A549 (cell line): ENCODE measurements at regions not wholly inside any gene's neighbourhood (a gene's known extent, or its start where the extent isn't known, plus 50 kb on each side); places are given as distances from the start of the nearest gene placed in this dataset.

ENCODE experiments used
- ATAC-seq, 2 experiments: fragments of 200-7000 bp in 1 of 2; fragments of >200 bp in 1 of 2; cut with Nextera tagmentation in 1 of 2; cut with Tn5 transposase in 1 of 2; 3 replicates each; pipeline versions ENCODE4 v1.8.0 to v1.9.1; 2018 to 2020; ENCODE audit warnings: mild to moderate bottlenecking in 1 of 2, moderate library complexity in 1 of 2
- CTCF ChIA-PET: fragments of 300-600 bp; sonication (Branson Sonifier 250); formaldehyde crosslinking; extraction: SDS; loops from one replicate; lab custom pipeline; 2021; ENCODE audit warnings: antibody characterized with exemption, inconsistent platforms; lab: Yijun Ruan, JAX
- POLR2A ChIA-PET: fragments of 350-600 bp; formaldehyde crosslinking; extraction: SDS; loops from one replicate; lab custom pipeline; 2021; ENCODE audit warnings: antibody characterized with exemption, inconsistent platforms; lab: Yijun Ruan, JAX
- DNase-seq, 2 experiments: peaks; one replicate each; pipeline versions ENCODE4 v3.0.0 to v3.0.0-alpha.2; 2011 to 2016; ENCODE audit warnings: low read depth in 1 of 2, low spot score in 1 of 2
- FAIRE-seq: peaks from 2 replicates; lab custom pipeline; 2011; peaks lifted over from hg19 to GRCh38; lab: Jason Lieb, UNC
- H3K27ac ChIP-seq, 2 experiments: fragments of >200 bp; sonication (Bioruptor Twin); formaldehyde crosslinking; 3 replicates each; pipeline ENCODE4 v1.5.1; 2016 to 2017
- H3K4me1 ChIP-seq: fragments of >200 bp; sonication (Bioruptor Twin); formaldehyde crosslinking; 3 replicates; pipeline ENCODE4 v1.6.1; 2016
- H3K4me2 ChIP-seq: fragments of >200 bp; sonication (Bioruptor Twin); formaldehyde crosslinking; 3 replicates; pipeline ENCODE4 v1.6.1; 2016
- H3K4me3 ChIP-seq: fragments of >200 bp; sonication (Bioruptor Twin); formaldehyde crosslinking; 3 replicates; pipeline ENCODE4 v1.5.1; 2016
- H3K9me3 ChIP-seq: fragments of >200 bp; sonication (Bioruptor Twin); formaldehyde crosslinking; 3 replicates; pipeline ENCODE4 v1.6.1; 2016
- ATOH8 ChIP-seq: fragments of 250-450 bp; sonication (Bioruptor Pico); IDR thresholded peaks from 2 replicates; pipeline ENCODE4 v1.5.0; 2020; ENCODE audit warnings: low read depth, mild to moderate bottlenecking, moderate library complexity
- CBX8 ChIP-seq: fragments of 200-600 bp; sonication (generic); IDR thresholded peaks from 2 replicates; pipeline ENCODE4 v1.6.1; 2016
- E2F6 ChIP-seq: IDR thresholded peaks from 2 replicates; pipeline ENCODE4 v1.6.1; 2012; ENCODE audit warnings: low read depth, borderline replicate concordance
- EHF ChIP-seq: fragments of 250-450 bp; sonication (Bioruptor Pico); IDR thresholded peaks from 2 replicates; pipeline ENCODE4 v1.5.0; 2020; ENCODE audit warnings: mild to moderate bottlenecking
- EHMT2 ChIP-seq: fragments of 200-600 bp; sonication (generic); IDR thresholded peaks from 2 replicates; pipeline ENCODE4 v1.6.1; 2016; ENCODE audit warnings: antibody characterized with exemption, low read depth, mild to moderate bottlenecking, moderate library complexity
- ELK1 ChIP-seq: fragments of 150-350 bp; IDR thresholded peaks from 2 replicates; pipeline ENCODE4 v1.6.1; 2014; ENCODE audit warnings: low read depth, mild to moderate bottlenecking, low read length
- FOXS1 ChIP-seq: fragments of 250-450 bp; sonication (Bioruptor Pico); IDR thresholded peaks from 2 replicates; pipeline ENCODE4 v1.5.0; 2020; ENCODE audit warnings: mild to moderate bottlenecking, moderate library complexity
- HOXA7 ChIP-seq: fragments of 250-450 bp; sonication (Bioruptor Pico); IDR thresholded peaks from 2 replicates; pipeline ENCODE4 v1.5.0; 2020; ENCODE audit warnings: mild to moderate bottlenecking, moderate library complexity
- HOXB13 ChIP-seq: fragments of 250-450 bp; sonication (Bioruptor Pico); IDR thresholded peaks from 2 replicates; pipeline ENCODE4 v1.5.0; 2020; ENCODE audit warnings: low read depth, mild to moderate bottlenecking, moderate library complexity
- KDM5A ChIP-seq: fragments of 200-600 bp; sonication (generic); IDR thresholded peaks from 2 replicates; pipeline ENCODE4 v1.6.1; 2016; ENCODE audit warnings: antibody characterized with exemption, mild to moderate bottlenecking
- NPAS2 ChIP-seq: fragments of 250-450 bp; sonication (Bioruptor Pico); IDR thresholded peaks from 2 replicates; pipeline ENCODE4 v1.8.0; 2022; ENCODE audit warnings: mild to moderate bottlenecking, moderate library complexity, borderline replicate concordance
- NR3C1 ChIP-seq: fragments of >200 bp; sonication (Bioruptor Twin); formaldehyde crosslinking; IDR thresholded peaks from 3 replicates; pipeline ENCODE4 v1.6.1; 2017
- RAD21 ChIP-seq, 2 experiments: fragments of >200 bp in 1 of 2; sonication (Bioruptor Twin) in 1 of 2; formaldehyde crosslinking in 1 of 2; IDR thresholded peaks in 1 of 2; conservative IDR thresholded peaks in 1 of 2; 2 replicates in 1 of 2; 3 replicates in 1 of 2; pipeline ENCODE4 v1.6.1; 2012 to 2018; ENCODE audit warnings: inconsistent platforms in 1 of 2
- RARB ChIP-seq: fragments of 250-450 bp; sonication (Bioruptor Pico); IDR thresholded peaks from 2 replicates; pipeline ENCODE4 v1.8.0; 2021; ENCODE audit warnings: mild to moderate bottlenecking, moderate library complexity
- RCOR1 ChIP-seq: fragments of 150-350 bp; IDR thresholded peaks from 2 replicates; pipeline ENCODE4 v1.6.1; 2014; ENCODE audit warnings: antibody characterized with exemption, low read length, low read depth
- REST ChIP-seq: fragments of 200-600 bp; sonication (generic); IDR thresholded peaks from 2 replicates; pipeline ENCODE4 v1.6.1; 2016; ENCODE audit warnings: antibody characterized with exemption, mild to moderate bottlenecking, moderate library complexity
- SREBF2 ChIP-seq: fragments of 450-650 bp; IDR thresholded peaks from 2 replicates; pipeline ENCODE4 v1.6.1; 2014; ENCODE audit warnings: mild to moderate bottlenecking, moderate library complexity
- TFCP2L1 ChIP-seq: fragments of 250-450 bp; sonication (Bioruptor Pico); IDR thresholded peaks from 2 replicates; pipeline ENCODE4 v1.5.0; 2021; ENCODE audit warnings: mild to moderate bottlenecking
- USF2 ChIP-seq: fragments of 450-650 bp; IDR thresholded peaks from 2 replicates; pipeline ENCODE4 v1.6.1; 2014; ENCODE audit warnings: antibody characterized with exemption
- ZFP36 ChIP-seq: fragments of 450-650 bp; IDR thresholded peaks from 2 replicates; pipeline ENCODE4 v1.6.1; 2014; ENCODE audit warnings: borderline replicate concordance; ENCODE audit not compliant: partially characterized antibody
- ZNF302 ChIP-seq: fragments of 250-450 bp; sonication (Bioruptor Pico); IDR thresholded peaks from 2 replicates; pipeline ENCODE4 v1.9.0; 2021; ENCODE audit warnings: inconsistent platforms, mild to moderate bottlenecking, moderate library complexity
- ZSCAN20 ChIP-seq: fragments of 250-450 bp; sonication (Bioruptor Pico); IDR thresholded peaks from 2 replicates; pipeline ENCODE4 v1.8.0; 2022; ENCODE audit warnings: mild to moderate bottlenecking, moderate library complexity
- WGBS: methylation state at CpG from one replicate; pipeline ENCODE4 v1.1.6; 2017; ENCODE audit errors: missing lambda C conversion rate; 5-methylcytosine and 5-hydroxymethylcytosine counted together

GRCh38 chr1:79188337-79188736 lies 181.8 kb upstream of the ADGRL4 start:
- POLR2A ChIA-PET, result no interaction called here
- 24% methylated on average over 2 of the region's 2 CpGs for WGBS
- no peak overlapping the region for H3K27ac ChIP-seq

GRCh38 chr1:79186260-79186659 lies 179.7 kb upstream of the ADGRL4 start:
- Histone ChIP-seq H3K9me3 (no peaks in the 10 kb centered on the region), H3K4me2 (no peak overlapping the region), H3K4me3 (no peak overlapping the region), H3K27ac (no peak overlapping the region), H3K4me1 (peaks cover 5% of the 10 kb centered on the region; the same call in 1 of the 3 replicates)
- FAIRE-seq (no peak), DNase-seq (no peak), ATAC-seq (no peak)
- ChIA-PET POLR2A (no interaction called here), CTCF (no interaction called here)
- no peak for TF ChIP-seq SREBF2

More at GRCh38 chr1:79188337-79188736, 181.8 kb upstream of the ADGRL4 start:
- Histone ChIP-seq H3K4me1 (peaks cover 11% of the 10 kb centered on the region), H3K4me3 (no peak overlapping the region), H3K9me3 (no peaks in the 10 kb centered on the region), H3K4me2 (no peak overlapping the region)
- DNase-seq (no peak), ATAC-seq (no peak), FAIRE-seq (no peak)
- TF ChIP-seq ZSCAN20 (no peak), USF2 (no peak)
- CTCF ChIA-PET, result interaction anchor here (1.2 kb wide), 1 partner anchor 348 kb away, joined by 4 read pairs; no protein-coding TSS in a partner anchor

GRCh38 chr1:79177844-79178243 lies 171.3 kb upstream of the ADGRL4 start:
- H3K4me2 ChIP-seq, result no peak overlapping the region
- ATAC-seq (no peak), FAIRE-seq (no peak)
- CTCF ChIA-PET, result no interaction called here
- H3K9me3 ChIP-seq, result peaks cover 9% of the 10 kb centered on the region; the same call in 1 of the 3 replicates
- WGBS, result 59% methylated on average over 1 of the region's 1 CpG
- POLR2A ChIA-PET, result no interaction called here
- no peak for TF ChIP-seq NPAS2
- TF ChIP-seq RARB (CRISPR knock-in tag), result no peak
- no peak for TF ChIP-seq RAD21 (conservative IDR thresholded peaks at IDR 0.05 in 1 of 2, IDR thresholded peaks at IDR 0.05 in 1 of 2)
- no peak for TF ChIP-seq NR3C1
- TF ChIP-seq EHF, result no peak
- no peak for TF ChIP-seq KDM5A
- no peak for TF ChIP-seq FOXS1 (CRISPR knock-in tag)
- no peak for TF ChIP-seq ELK1
- no peak for TF ChIP-seq CBX8
- TF ChIP-seq RCOR1, result no peak
- TF ChIP-seq EHMT2, result no peak
- TF ChIP-seq ATOH8 (CRISPR knock-in tag), result no peak
- TF ChIP-seq HOXB13, result no peak
- no peak for TF ChIP-seq HOXA7 (CRISPR knock-in tag)
- no peak for TF ChIP-seq ZFP36
- no peak for TF ChIP-seq REST
- TF ChIP-seq E2F6, result no peak
- TF ChIP-seq ZNF302, result no peak
- TF ChIP-seq TFCP2L1 (CRISPR knock-in tag), result no peak
- TF ChIP-seq, all 56 proteins: peak for 0
- Histone ChIP-seq H3K4me1 (no peaks in the 10 kb centered on the region), H3K27ac (no peak overlapping the region), H3K4me3 (no peak overlapping the region)
- no peak for DNase-seq
